ENCODE measurements at regions not wholly inside any gene's neighbourhood (a gene's known extent, or its start where the extent isn't known, plus 50 kb on each side); places are given as distances from the start of the nearest gene placed in this dataset.
A peak's percentile ranks its signal among the peaks of the same experiment; 100 is the strongest.
"Not testable (repeated sequence)": the region's sequence is repeated elsewhere in the genome, so short reads cannot be mapped to it uniquely, and the experiment has no call there.

DNA sequence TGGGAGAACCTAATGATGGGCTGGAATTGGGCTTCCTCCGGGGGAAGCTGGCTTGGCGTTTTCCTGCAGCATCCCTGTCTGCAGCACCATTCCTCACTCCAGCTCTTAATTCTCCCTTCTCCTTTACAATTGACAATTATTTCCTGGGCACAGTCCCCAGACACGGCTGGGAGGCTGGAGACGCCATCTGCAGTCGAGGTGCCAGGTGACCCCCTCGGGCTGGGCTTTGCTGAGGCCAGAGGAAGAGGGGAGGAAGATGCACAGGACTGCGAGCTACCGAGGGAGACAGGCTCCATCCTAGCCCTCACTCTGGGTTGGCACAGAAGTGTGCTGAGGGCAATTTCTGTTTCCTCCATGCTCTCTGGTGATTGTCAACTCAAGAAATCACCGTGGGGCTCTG, 453.8 kb downstream of the PTPRU start:
- no peak for ATAC-seq (replicated peaks)
- no peak overlapping the region for H3K27ac Mint-ChIP-seq
- H3K4me3 Mint-ChIP-seq, result no peak overlapping the region
- H3K36me3 Mint-ChIP-seq, result no peaks in the 10 kb centered on the region
- DNase-seq, result no peak
- H3K4me1 Mint-ChIP-seq, result peaks cover 24 to 44% of the 10 kb centered on the region in 2 donors
- H3K27me3 Mint-ChIP-seq, result peaks cover 5 to 14% of the 10 kb centered on the region in 2 donors
- peaks cover 0 to 7% of the 10 kb centered on the region in 2 donors for H3K9me3 Mint-ChIP-seq

DNA sequence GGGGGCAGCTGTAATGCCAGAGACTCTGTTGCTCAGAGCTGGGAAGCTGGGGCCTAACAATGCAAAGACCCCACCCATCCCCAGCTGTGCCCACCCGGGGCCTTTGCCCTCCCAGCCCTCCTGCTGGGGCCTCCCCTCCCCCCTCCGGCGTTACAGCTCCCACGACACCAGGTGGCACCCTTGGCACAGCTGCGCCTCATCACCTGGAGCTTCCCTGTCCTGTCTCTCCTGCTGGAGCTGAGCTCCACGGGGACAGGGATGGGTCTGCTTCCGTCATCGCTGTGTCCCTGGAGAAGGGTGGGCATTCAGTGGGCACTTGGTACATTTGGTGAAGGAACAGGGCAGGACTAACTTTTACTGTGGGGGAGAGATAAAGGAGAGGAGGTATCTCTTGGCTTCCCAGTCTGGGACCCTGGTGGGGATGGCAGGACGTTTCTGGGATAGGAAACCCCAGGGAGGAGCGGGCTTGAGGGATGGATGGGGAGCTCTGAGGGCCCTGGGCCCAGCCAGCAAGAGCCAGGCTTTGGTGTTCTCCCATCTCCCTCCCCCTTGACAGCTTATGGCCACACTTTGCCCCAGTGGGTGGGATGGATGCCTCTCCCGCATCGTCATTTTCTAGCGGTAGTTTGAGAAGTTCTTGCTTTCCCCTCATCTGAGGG, 453.2 kb downstream of the PTPRU start:
- DNase-seq, result no peak
- ATAC-seq (replicated peaks), result no peak
- Mint-ChIP-seq H3K27ac (no peak overlapping the region), H3K27me3 (peaks cover 5 to 19% of the 10 kb centered on the region in 2 donors), H3K4me1 (peaks cover 24 to 44% of the 10 kb centered on the region in 2 donors), H3K36me3 (no peaks in the 10 kb centered on the region), H3K4me3 (no peak overlapping the region), H3K9me3 (peaks cover 0 to 7% of the 10 kb centered on the region in 2 donors)

DNA sequence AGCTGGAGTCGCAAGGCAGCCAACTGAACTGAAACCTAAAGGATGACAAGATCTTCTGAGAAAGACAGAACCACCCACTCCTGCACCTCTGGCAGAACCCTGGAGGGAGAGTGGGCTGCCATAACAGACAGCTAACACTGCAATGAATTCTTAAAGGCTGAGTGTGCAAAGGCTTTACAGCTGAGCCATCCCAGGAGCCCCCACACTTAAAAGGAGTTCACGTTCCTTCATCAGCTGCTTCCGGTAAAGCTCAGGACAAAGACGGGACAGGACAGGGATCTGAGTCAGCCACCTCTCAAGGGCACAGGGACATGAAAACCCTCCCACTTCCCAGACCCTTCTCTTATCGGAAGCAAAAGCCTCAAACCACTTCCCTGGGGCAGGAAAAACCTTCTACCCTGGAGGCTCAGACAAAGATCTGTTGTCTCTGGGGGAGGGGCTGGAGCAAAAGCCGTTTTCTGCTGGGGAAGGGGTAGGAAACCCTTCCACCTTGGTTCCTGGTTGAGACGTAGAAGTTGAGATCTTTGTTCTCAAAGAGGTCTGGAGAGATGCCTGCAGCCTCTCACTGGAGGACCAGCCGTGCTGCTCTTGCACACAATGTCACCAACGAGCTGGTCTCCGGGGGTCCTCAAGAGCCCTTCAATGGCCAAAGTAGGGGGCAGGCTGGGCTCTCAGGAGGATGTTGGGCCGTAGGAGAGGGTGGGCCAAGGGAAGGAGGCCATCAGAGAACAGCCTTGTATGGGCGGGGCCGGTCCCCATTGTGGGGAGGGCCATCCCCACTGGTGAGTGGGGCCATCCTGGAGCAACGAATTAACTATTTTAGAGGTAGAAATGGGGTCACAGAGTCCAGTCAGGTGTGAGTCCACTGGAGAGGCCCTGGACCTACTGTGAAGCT, 452.4 kb downstream of the PTPRU start:
- Mint-ChIP-seq H3K9me3 (peaks cover 0 to 6% of the 10 kb centered on the region in 2 donors), H3K4me3 (no peak overlapping the region)

DNA sequence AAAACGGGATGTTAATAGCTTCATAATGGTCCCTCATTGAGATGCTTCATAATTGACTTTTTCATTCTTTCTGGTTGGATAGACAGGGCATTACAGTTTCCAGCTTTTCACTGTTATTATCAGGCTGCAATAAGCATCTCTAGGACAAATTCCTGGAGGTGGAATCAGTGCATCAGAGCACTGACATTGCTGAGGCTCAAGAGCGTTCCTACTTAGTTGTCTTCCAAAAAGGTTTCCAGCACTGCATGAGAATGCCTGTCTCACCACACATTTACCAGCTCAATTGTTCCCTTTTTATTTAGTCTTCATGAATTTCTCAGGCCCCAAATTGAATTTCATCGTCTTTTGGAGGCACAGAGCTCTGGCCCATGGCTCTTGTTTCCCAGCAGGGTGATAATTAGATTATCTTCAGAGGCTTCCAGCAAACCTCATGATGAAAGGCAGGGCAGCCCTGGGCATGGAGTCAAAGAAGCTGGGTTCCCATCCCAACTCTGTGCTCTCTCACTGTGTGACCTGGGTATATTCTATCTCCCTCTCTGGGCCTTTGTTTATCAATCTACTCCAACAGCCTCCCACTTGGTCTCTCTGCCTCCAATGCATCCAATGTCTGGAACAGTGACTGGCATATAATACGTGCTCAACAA, 451.4 kb downstream of the PTPRU start:
- Mint-ChIP-seq H3K9me3 (no peaks in the 10 kb centered on the region), H3K36me3 (no peaks in the 10 kb centered on the region), H3K27ac (no peak overlapping the region), H3K4me3 (no peak overlapping the region), H3K27me3 (peaks cover 5 to 19% of the 10 kb centered on the region in 2 donors), H3K4me1 (peaks cover 24 to 37% of the 10 kb centered on the region in 2 donors)
- DNase-seq (no peak), ATAC-seq (replicated peaks) (no peak)

More for the DNA sequence above, 452.4 kb downstream of the PTPRU start:
- Mint-ChIP-seq H3K36me3 (no peaks in the 10 kb centered on the region), H3K27ac (no peak overlapping the region), H3K4me1 (peaks cover 24 to 44% of the 10 kb centered on the region in 2 donors), H3K27me3 (peaks cover 5 to 19% of the 10 kb centered on the region in 2 donors)
- no peak for DNase-seq
- ATAC-seq (replicated peaks), result peak; percentile 54 to 67

DNA sequence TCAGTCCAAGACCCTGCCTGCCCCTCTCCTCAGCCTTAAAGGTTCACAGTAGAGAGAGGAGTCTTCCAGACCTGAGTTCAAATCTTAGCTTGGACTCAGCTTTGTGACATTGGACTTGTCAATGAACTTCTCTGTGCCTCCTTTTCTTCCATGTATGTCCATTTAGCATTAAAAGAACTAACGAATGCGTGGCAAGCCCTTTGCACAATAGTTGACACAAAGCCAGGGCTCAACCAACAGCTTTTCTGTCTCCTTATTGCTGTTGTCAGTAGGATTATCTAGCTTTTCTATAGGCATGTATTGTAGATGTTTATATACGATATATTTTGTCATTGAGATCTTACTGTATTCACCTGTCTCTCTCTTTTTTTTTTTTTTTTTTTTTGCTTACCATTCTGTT, 450.8 kb downstream of the PTPRU start:
- no peaks in the 10 kb centered on the region for H3K36me3 Mint-ChIP-seq
- no peak overlapping the region for H3K27ac Mint-ChIP-seq
- no peak for DNase-seq
- peaks cover 5 to 19% of the 10 kb centered on the region in 2 donors for H3K27me3 Mint-ChIP-seq
- H3K4me1 Mint-ChIP-seq, result peaks cover 21 to 31% of the 10 kb centered on the region in 2 donors
- H3K9me3 Mint-ChIP-seq, result no peaks in the 10 kb centered on the region
- no peak overlapping the region for H3K4me3 Mint-ChIP-seq
- ATAC-seq (replicated peaks), result no peak

- Mint-ChIP-seq H3K4me3 (no peak overlapping the region), H3K4me1 (peaks cover 14 to 22% of the 10 kb centered on the region in 2 donors), H3K36me3 (no peaks in the 10 kb centered on the region), H3K27me3 (peaks cover 5 to 22% of the 10 kb centered on the region in 2 donors), H3K9me3 (no peaks in the 10 kb centered on the region), H3K27ac (no peak overlapping the region)
- ATAC-seq (replicated peaks) (no peak), DNase-seq (no peak)
Observed at GRCh38 chr1:29686012-29686930, 449.9 kb downstream of the PTPRU start.

- DNase-seq, result no peak
- ATAC-seq (replicated peaks), result no peak
- peaks cover 5 to 30% of the 10 kb centered on the region in 2 donors for H3K27me3 Mint-ChIP-seq
- no peaks in the 10 kb centered on the region for H3K9me3 Mint-ChIP-seq
- H3K36me3 Mint-ChIP-seq, result no peaks in the 10 kb centered on the region
- peaks cover 8 to 13% of the 10 kb centered on the region in 2 donors for H3K4me1 Mint-ChIP-seq
- no peak overlapping the region for H3K27ac Mint-ChIP-seq
- H3K4me3 Mint-ChIP-seq, result no peak overlapping the region
Observed at GRCh38 chr1:29685387-29685786, 449.1 kb downstream of the PTPRU start.

DNA sequence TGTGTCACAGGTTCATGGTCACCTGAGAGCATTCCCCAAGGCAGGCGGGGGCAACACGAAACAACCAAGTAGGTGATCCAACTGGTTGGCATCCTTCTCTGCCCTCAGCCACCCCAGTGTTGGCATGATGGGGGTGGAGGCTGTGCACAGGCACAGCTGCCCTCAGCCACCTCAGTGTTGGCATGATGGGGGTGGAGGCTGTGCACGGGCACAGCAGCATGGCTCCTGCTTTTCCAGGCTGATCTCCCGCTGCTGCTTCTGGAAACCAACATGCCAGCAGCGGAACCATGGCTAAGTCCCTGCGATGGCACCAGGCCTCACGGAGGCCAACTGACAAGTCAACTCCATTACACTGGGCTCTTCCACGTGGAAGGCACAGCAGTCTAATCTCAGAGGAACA, 447.8 kb downstream of the PTPRU start:
- no peak overlapping the region for H3K27ac Mint-ChIP-seq
- no peaks in the 10 kb centered on the region for H3K9me3 Mint-ChIP-seq

GRCh38 chr1:29683472-29683871, 447.1 kb downstream of the PTPRU start:
- Mint-ChIP-seq H3K4me1 (peaks cover 5 to 6% of the 10 kb centered on the region in 2 donors), H3K36me3 (no peaks in the 10 kb centered on the region), H3K27ac (no peak overlapping the region), H3K9me3 (no peaks in the 10 kb centered on the region), H3K4me3 (no peak overlapping the region), H3K27me3 (peaks cover 5 to 38% of the 10 kb centered on the region in 2 donors)
- no peak for DNase-seq
- ATAC-seq (replicated peaks), result no peak

More for the DNA sequence above, 447.8 kb downstream of the PTPRU start:
- no peak for DNase-seq
- Mint-ChIP-seq H3K36me3 (no peaks in the 10 kb centered on the region), H3K4me1 (peaks cover 6 to 11% of the 10 kb centered on the region in 2 donors), H3K27me3 (peaks cover 5 to 38% of the 10 kb centered on the region in 2 donors), H3K4me3 (no peak overlapping the region)
- ATAC-seq (replicated peaks), result no peak

DNA sequence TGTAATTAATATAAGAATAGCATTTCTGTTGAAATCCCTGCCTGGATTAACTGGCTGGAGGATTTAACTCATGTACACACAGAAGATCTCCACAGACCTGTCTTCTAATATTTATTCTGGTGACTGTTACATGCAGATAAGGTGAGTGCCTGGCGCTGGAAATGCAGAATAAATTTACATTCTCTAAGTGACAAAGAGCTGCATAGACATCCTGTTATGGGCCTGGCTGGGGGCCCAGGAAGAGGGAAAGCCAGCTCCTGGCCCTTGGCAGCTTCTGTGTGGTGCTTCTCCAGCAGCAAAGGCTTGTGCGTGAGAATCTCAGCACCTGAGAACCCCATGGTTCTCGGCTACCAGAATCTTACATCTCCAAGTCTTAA, 446.6 kb downstream of the PTPRU start:
- Mint-ChIP-seq H3K4me1 (no peaks in the 10 kb centered on the region), H3K9me3 (no peaks in the 10 kb centered on the region), H3K36me3 (no peaks in the 10 kb centered on the region), H3K4me3 (no peak overlapping the region), H3K27ac (no peak overlapping the region), H3K27me3 (peaks cover 5 to 38% of the 10 kb centered on the region in 2 donors)
- DNase-seq, result no peak
- ATAC-seq (replicated peaks), result no peak

DNA sequence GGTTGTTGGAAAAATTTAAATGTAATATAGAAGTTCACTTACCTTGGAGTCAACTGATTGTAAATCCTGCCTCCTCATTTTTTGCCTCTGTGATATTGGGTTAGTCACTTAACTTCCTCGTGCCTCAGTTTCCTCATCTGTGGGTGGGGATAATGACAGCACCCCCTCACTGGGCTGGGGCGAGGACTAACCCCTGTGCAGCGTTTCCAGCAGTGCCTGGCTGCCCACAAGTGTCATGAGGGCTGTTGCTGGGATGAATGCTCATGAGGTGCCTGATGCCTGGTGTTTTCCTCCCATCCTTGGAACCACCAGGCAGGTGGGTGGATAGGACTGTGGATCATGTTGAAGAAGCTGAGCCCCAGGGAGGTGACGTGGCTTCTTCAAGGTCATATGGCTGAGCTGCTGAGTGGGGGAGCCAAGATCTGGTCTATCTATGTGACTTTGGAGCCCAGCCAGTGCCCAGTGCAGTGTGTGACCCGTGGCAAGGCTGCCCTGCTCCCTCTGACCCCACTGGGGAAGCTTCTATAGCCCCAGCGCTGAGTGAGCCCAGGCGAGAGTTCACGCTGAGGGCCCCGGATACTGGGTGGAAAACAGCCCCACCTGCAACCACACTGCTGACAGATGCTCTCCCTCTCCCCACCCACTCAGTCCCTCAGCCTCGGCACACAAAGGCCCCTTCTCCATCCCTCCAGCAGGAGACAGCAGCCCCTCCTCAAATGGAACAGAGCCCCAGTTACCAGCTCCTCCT, 446.0 kb downstream of the PTPRU start:
- Mint-ChIP-seq H3K4me1 (no peaks in the 10 kb centered on the region), H3K4me3 (no peak overlapping the region), H3K36me3 (no peaks in the 10 kb centered on the region), H3K27me3 (peaks cover 5 to 38% of the 10 kb centered on the region in 2 donors), H3K27ac (no peak overlapping the region), H3K9me3 (no peaks in the 10 kb centered on the region)
- no peak for ATAC-seq (replicated peaks)
- DNase-seq, result no peak

GRCh38 chr1:29681416-29681815, 445.1 kb downstream of the PTPRU start:
- H3K27ac Mint-ChIP-seq; ATAC-seq (replicated peaks); H3K36me3 Mint-ChIP-seq; H3K4me3 Mint-ChIP-seq; DNase-seq; H3K4me1 Mint-ChIP-seq; H3K9me3 Mint-ChIP-seq: not testable (repeated sequence)
- H3K27me3 Mint-ChIP-seq, result peaks cover 0 to 33% of the 10 kb centered on the region in 2 donors
